Spleen (tissue), 11 donors: ENCODE measurements at regions not wholly inside any gene's neighbourhood (a gene's known extent, or its start where the extent isn't known, plus 50 kb on each side); places are given as distances from the start of the nearest gene placed in this dataset.

Experiments used
- DNase-seq: peaks from one replicate; pipeline ENCODE4 v3.0.0-alpha.2; 2020
- H3K27ac ChIP-seq, 8 donors: fragments of 200-600 bp; sonication (generic) in 7 of 8; 1 replicate in 4 of 8; 2 replicates in 4 of 8; pipeline versions ENCODE4 v1.5.0 to v1.8.0; 2016 to 2021; ENCODE audit warnings: inconsistent platforms in 4 of 8, mild to moderate bottlenecking in 4 of 8, moderate library complexity in 1 of 8
- H3K27me3 ChIP-seq, 7 donors: fragments of 200-600 bp; sonication (generic) in 6 of 7; replicated peaks in 1 of 7; 1 replicate in 4 of 7; 2 replicates in 3 of 7; pipeline versions ENCODE4 v1.5.0 to v1.8.0; 2016 to 2021; ENCODE audit warnings: inconsistent platforms in 3 of 7, mild to moderate bottlenecking in 1 of 7
- H3K36me3 ChIP-seq, 6 donors: fragments of 200-600 bp; sonication (generic) in 5 of 6; 1 replicate in 4 of 6; 2 replicates in 2 of 6; pipeline versions ENCODE4 v1.5.0 to v1.8.0; 2016 to 2021; ENCODE audit warnings: inconsistent platforms in 2 of 6
- H3K4me1 ChIP-seq, 6 donors: fragments of 200-600 bp; sonication (generic) in 5 of 6; 1 replicate in 3 of 6; 2 replicates in 3 of 6; pipeline versions ENCODE4 v1.5.0 to v1.8.0; 2016 to 2021; ENCODE audit warnings: inconsistent platforms in 3 of 6
- H3K4me3 ChIP-seq, 8 donors: fragments of 200-600 bp; sonication (generic) in 7 of 8; 1 replicate in 4 of 8; 2 replicates in 4 of 8; pipeline versions ENCODE4 v1.5.0 to v1.8.0; 2016 to 2021; ENCODE audit warnings: inconsistent platforms in 4 of 8, mild to moderate bottlenecking in 4 of 8, moderate library complexity in 2 of 8
- H3K9me3 ChIP-seq, 8 donors: fragments of 200-600 bp; sonication (generic) in 7 of 8; 1 replicate in 4 of 8; 2 replicates in 4 of 8; pipeline versions ENCODE4 v1.5.0 to v1.8.0; 2016 to 2021; ENCODE audit warnings: inconsistent platforms in 4 of 8
- POLR2A ChIP-seq, 3 donors: fragments of 450-650 bp; IDR thresholded peaks; one replicate each; pipeline ENCODE4 v1.5.1; 2017; ENCODE audit warnings: antibody characterized with exemption in 3 of 3, mild to moderate bottlenecking in 1 of 3
- POLR2AphosphoS5 ChIP-seq, 3 donors: sonication (generic); formaldehyde crosslinking; IDR thresholded peaks; one replicate each; pipeline ENCODE4 v1.5.1; 2017; ENCODE audit warnings: antibody characterized with exemption in 3 of 3
- WGBS, 5 donors: extraction: QIAGEN DNeasy Blood & Tissue Kit in 3 of 5; methylation state at CpG; one replicate each; pipeline versions ENCODE4 v1.1.5 to v1.1.7; 2013 to 2018; 5-methylcytosine and 5-hydroxymethylcytosine counted together
- intact Hi-C: fragments of 100-400 bp; cut with DNase I; formaldehyde crosslinking; loops from one replicate; pipeline ENCODE4 v1.15.0; 2023; ENCODE audit warnings: low total_unique reads
- TF ChIP-seq, protein P1 (sequence below), 11 experiments: fragments of 200-600 bp in 7 of 11; fragments of 450-650 bp in 4 of 11; sonication (generic) in 4 of 11; IDR thresholded peaks in 8 of 11; conservative IDR thresholded peaks in 3 of 11; 1 replicate in 7 of 11; 2 replicates in 4 of 11; pipeline versions ENCODE4 v1.4.0 to v1.8.0; 2016 to 2021; ENCODE audit warnings: antibody characterized with exemption in 11 of 11, inconsistent platforms in 4 of 11, mild to moderate bottlenecking in 1 of 11
- donor health status: healthy with polysubstance abuse.
- donor health status: DM: no; HTN: no; CAD: no; lungs with moderate emphysema.
- donor health status: DM: no; HTN: no; CAD: no.
- donor health status: Bipolar disorder and iron deficiency.
- donor health status: healthy.
- donor health status: DM: no; HTN: no; CAD: no.
- donor health status: DM: yes; HTN: yes; CAD: no.

DNA sequence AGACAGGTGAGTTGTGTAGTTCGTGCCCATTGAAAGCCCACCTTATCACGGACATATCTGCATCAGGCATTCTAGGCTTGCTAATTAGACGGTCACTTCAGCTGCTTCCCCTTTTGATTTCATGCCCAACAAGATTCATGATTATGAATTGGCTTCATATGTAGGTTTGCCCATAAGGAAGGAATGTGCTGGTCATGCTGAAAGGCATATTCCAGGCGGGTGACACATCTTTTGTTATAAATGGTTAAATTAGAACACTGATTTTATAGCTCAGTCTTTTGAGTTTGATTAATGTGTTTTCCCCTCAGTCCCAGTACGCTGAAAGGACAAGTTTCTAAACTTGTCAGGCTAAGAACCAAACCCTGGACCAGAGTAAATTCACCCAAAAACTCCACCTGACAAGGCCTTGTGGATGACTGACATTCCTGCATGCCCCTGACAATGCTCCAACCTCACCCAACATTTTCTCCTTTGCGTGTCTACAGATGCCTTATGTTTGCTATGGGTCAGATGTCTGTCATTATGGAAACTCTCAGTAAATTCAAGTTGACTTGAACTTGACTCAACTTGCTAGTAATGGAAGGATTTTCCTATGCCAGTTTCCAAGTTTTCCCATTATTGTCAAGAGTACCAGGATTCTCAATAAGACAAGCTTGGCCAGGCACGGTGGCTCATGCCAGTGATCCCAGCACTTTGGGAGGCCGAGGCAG is 421.9 kb downstream of the PMP22 start:
- peaks cover 0 to 3% (median 0%) of the 10 kb centered on the region in 7 donors for H3K27me3 ChIP-seq
- H3K36me3 ChIP-seq = no peaks in the 10 kb centered on the region
- intact Hi-C loops = no loop called here
- no peak for TF ChIP-seq POLR2AphosphoS5 (IDR thresholded peaks at IDR 0.05)
- H3K4me3 ChIP-seq = no peak overlapping the region
- no peaks in the 10 kb centered on the region for H3K4me1 ChIP-seq
- DNase-seq = no peak
- no peak overlapping the region for H3K27ac ChIP-seq
- H3K9me3 ChIP-seq = no peaks in the 10 kb centered on the region
- 84 to 89% (median 85%) methylated on average over 8 of the region's 8 CpGs for WGBS, 5 donors

DNA sequence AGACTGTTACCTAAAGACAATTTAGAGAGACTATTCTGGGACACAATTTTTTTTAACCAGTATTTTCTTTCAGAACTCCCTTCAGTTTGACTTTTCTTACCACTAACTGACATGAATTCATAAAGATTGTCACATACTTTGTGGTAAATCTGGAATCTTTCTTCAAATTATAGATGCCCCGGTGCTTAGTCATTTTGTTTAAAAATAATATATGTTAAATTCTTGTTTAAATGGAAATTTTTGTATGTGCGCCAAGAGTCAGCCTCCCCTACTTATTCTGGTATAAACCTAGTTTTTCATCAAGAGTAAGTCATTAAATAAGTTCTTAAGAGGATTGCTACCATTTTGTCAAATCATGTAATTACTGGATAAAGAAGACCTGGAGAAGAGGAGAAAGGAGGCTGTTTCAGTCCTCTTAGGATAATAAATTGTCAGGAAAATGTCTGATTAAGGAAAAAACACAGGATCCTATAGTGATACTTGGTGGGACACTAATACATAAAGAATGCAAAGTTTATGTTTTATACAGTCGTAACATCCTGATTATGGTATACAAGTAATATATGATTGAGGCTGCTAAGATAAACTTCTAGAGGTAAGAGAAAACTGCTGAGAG is 424.4 kb downstream of the PMP22 start:
- intact Hi-C loops = no loop called here
- no peak for DNase-seq
- H3K27ac ChIP-seq = no peak overlapping the region
- peaks cover 0 to 6% (median 0%) of the 10 kb centered on the region in 8 donors for H3K9me3 ChIP-seq
- H3K4me3 ChIP-seq = no peak overlapping the region
- H3K36me3 ChIP-seq = no peaks in the 10 kb centered on the region
- TF ChIP-seq, protein P1, sequence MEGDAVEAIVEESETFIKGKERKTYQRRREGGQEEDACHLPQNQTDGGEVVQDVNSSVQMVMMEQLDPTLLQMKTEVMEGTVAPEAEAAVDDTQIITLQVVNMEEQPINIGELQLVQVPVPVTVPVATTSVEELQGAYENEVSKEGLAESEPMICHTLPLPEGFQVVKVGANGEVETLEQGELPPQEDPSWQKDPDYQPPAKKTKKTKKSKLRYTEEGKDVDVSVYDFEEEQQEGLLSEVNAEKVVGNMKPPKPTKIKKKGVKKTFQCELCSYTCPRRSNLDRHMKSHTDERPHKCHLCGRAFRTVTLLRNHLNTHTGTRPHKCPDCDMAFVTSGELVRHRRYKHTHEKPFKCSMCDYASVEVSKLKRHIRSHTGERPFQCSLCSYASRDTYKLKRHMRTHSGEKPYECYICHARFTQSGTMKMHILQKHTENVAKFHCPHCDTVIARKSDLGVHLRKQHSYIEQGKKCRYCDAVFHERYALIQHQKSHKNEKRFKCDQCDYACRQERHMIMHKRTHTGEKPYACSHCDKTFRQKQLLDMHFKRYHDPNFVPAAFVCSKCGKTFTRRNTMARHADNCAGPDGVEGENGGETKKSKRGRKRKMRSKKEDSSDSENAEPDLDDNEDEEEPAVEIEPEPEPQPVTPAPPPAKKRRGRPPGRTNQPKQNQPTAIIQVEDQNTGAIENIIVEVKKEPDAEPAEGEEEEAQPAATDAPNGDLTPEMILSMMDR (IDR thresholded peaks at IDR 0.05 in 8 of 11, conservative IDR thresholded peaks at IDR 0.05 in 3 of 11) = no peak
- TF ChIP-seq POLR2AphosphoS5 (IDR thresholded peaks at IDR 0.05) (no peak), POLR2A (IDR thresholded peaks at IDR 0.05) (no peak)
- 83 to 93% (median 90%) methylated on average over 3 of the region's 3 CpGs for WGBS, 5 donors
- H3K4me1 ChIP-seq = no peaks in the 10 kb centered on the region
- H3K27me3 ChIP-seq = peaks cover 0 to 3% (median 0%) of the 10 kb centered on the region in 7 donors

DNA sequence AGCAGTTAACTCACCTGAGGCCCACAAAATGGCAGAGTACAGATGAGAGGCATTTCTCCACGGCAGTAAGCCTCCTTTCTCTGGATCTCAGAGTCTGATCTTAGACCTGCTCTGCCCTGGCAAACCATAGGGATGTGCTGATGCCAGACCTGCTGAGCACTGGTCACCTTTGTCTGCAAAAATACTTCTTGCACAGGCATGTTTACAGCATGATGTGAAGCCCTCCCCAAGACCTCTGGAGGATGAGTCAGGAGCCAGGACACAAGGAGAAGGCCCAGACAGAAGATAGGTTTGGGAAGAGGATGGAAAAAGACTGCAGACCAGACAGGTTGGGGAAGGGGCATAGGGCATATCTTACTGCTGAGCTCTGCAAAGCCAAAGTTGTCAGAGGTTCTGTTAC is 426.6 kb downstream of the PMP22 start:
- Histone ChIP-seq H3K4me1 (no peaks in the 10 kb centered on the region), H3K27ac (no peak overlapping the region), H3K9me3 (peaks cover 0 to 18% (median 1%) of the 10 kb centered on the region in 8 donors), H3K36me3 (no peaks in the 10 kb centered on the region), H3K27me3 (no peaks in the 10 kb centered on the region), H3K4me3 (no peak overlapping the region)
- DNase-seq = no peak
- WGBS, 5 donors = 40 to 70% (median 50%) methylated on average over 1 of the region's 1 CpG
- TF ChIP-seq POLR2A (IDR thresholded peaks at IDR 0.05) (no peak), POLR2AphosphoS5 (IDR thresholded peaks at IDR 0.05) (no peak)
- TF ChIP-seq, protein P1 (IDR thresholded peaks at IDR 0.05 in 8 of 11, conservative IDR thresholded peaks at IDR 0.05 in 3 of 11) = no peak
- intact Hi-C loops = no loop called here

DNA sequence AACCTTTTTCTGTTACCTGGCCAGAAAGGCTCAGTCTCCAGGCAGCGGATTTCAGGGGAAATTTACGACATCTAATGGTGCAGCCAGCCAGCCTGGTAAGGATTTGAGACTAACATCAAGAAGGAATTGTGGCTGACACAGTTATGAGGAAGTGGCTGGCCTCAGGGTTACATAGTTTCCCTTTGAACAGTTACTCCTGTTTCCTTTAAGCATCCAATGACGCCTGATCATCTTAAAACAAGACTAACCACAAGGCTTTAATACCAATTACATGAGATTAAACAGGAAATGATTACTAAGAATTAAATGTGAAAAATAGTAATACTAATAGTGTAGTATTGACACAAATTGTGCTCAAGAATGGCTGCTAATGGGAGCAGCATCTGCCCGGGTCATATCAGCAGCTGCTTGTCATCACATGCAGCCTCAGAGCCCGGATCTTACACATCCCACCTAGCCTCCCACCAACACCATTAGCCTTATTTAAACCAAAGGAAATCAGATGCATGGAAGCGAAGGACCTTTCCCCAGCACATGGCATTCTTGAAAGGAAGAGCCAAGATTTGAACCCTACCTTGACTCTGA is 431.8 kb downstream of the PMP22 start:
- intact Hi-C loops = no loop called here
- Histone ChIP-seq H3K27ac (no peak overlapping the region), H3K27me3 (peaks cover 0 to 3% (median 0%) of the 10 kb centered on the region in 7 donors), H3K4me1 (peaks cover 0 to 7% (median 0%) of the 10 kb centered on the region in 6 donors), H3K9me3 (peaks cover 0 to 18% (median 1%) of the 10 kb centered on the region in 8 donors), H3K36me3 (no peaks in the 10 kb centered on the region), H3K4me3 (no peak overlapping the region)
- TF ChIP-seq POLR2AphosphoS5 (IDR thresholded peaks at IDR 0.05) = no peak
- TF ChIP-seq POLR2A (IDR thresholded peaks at IDR 0.05) = no peak
- TF ChIP-seq, protein P1 (IDR thresholded peaks at IDR 0.05 in 8 of 11, conservative IDR thresholded peaks at IDR 0.05 in 3 of 11) = no peak
- 23 to 29% (median 25%) methylated on average over 6 of the region's 6 CpGs for WGBS, 5 donors
- DNase-seq = no peak
